HuH-7.5 (cell line): ENCODE measurements at regions not wholly inside any gene's neighbourhood (a gene's known extent, or its start where the extent isn't known, plus 50 kb on each side); places are given as distances from the start of the nearest gene placed in this dataset.

Experiments used
- DNase-seq: peaks from one replicate; pipeline ENCODE4 v3.0.0; 2011; ENCODE audit warnings: low spot score

DNA sequence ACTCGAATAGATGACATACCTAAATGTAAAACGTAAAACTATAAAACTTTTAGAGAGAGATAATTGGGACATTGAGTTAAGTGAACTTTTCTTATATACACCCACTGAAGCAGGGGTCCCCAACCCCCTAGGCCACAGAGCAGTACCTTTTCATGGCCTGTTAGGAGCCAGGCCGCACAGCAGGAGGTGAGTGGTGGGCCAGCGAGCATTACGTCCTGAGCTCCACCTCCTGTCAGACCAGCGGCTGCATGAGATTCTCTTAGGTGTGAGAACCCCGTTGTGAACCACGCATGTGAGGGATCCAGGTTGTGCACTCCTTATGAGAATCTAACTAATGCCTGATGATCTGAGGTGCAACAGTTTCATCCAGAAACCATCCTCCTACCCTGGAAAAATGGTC, 114.8 kb downstream of the HMX1 start:
- no peak for DNase-seq

DNA sequence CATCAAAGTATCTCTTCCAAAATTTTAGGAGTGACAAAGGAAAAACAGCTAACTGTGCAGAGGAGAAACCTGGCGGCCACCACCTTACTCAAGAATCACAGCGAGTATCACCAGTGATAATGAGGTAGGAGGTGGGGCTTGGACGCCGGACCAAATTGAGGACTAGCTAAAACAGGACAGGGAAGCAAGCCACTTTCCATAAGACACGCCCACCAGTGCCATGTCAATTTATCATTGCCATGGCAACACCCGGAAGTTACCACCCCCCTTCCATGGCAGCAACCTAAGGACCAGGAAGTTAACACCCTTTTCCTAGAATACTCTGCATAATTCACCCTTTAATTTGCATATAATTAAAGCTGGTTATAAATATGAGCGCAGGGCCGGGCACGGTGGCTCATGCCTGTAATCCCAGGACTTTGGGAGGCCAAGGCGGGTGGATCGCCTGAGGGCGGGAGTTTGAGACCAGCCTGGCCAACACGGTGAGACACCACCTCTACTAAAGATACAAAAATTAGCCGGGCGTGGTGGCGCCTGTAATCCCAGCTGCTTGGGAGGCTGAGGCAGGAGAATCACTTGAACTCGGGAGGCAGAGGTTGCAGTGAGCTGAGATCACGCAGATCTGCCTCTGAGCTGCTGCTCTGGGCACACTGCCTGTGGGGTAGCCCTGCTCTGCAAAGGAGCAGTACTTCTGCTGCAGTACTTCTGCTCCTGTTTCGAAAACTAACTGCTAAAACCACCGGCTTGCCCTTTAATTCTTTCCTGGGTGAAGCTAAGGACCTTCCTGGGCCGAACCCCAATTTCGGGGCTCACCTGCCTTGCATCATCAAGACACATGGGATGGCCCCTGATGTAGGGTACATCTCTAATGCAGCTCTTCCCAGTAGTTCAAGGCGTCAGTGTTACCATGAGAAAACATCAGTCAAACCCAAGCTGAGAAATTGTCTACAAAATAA, 116.7 kb downstream of the HMX1 start:
- no peak for DNase-seq

DNA sequence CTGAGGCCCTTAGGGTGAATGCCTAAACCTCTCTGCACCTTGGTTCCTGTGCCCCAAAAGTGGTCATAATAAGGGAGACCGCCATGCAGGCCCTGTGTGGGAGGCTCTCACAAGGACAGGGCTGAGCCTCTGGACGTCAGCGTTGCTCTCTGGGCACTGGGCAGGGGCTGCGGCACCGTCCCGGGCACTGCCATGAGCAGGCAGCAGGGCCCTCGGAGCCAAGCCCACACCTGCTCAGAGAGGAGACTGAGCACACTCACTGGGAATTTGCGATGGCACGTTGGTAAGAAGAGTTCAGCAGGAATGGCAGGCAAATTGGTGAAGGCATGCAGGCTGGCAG, 123.4 kb downstream of the HMX1 start:
- DNase-seq: no peak

DNA sequence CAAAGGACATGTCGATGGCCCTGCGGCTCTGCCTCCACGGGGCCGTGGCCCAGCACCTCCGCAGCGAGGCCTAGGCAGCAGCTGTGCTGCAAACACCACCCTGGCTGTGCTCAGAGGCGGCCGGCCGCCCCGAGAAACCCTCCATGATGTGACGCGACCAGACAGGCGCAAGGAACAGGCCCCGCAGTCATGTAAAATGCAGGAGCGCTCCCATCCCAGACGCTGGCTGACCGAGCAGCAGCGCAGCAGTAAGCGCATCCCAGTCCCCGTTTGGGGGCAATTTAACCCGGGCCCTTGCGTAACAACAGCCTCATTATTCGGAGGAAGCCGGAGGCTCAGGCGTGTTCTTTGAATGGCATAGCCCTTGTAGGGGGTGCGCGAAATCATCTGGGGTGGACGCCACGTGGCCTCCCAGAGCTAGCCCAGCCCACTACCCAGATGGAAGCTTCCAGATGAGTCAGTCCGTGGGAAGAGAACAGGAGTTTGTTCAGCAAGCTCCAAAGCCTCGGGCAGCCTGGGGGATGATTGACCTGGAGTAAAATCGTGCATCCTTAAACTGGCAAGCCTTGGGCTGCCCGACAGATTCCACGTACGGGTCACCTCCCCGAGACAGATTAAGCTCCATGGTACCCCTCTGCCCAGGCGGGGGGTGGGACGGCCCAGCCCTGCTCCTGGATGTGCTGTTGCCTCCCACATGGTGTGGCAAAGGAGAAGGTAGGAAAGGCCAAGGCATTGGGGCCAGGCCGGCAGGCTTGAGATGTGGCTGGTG, 124.0 kb downstream of the HMX1 start:
- DNase-seq: no peak

DNA sequence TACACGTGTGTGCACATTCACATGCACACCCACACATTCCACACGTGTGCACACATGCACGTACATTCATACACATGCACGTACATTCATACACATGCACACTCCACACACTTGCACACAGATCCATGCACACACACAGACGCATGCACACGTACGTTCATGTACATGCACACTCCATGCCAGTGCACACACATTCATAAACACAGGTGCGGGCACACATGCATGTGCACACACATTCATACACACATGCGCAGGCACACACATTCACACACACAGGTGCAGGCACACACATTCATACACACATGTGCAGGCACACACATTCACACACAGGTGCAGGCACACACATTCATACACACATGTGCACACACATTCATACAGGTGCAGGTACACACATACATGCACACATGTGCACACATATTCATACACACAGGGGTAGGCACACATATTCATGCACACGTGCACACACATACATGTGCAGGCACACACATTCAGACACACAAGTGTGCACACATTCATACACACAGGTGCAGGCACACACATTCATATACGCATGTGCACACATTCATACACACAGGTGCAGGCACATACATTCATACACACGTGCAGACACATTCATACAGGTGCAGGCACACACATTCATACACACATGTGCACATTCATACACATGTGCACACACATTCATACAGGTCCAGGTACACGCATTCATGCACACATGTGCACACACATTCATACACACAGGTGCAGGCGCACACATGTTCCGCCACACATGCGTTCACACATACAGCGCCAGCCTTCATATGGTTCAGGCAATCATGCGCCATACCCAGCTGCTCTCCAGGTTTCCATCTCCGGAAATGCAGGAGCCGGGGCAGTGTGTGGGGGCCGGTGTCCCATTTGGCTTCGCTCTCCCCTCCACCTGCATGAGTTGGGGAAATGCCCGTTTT, 124.8 kb downstream of the HMX1 start:
- DNase-seq: no peak

DNA sequence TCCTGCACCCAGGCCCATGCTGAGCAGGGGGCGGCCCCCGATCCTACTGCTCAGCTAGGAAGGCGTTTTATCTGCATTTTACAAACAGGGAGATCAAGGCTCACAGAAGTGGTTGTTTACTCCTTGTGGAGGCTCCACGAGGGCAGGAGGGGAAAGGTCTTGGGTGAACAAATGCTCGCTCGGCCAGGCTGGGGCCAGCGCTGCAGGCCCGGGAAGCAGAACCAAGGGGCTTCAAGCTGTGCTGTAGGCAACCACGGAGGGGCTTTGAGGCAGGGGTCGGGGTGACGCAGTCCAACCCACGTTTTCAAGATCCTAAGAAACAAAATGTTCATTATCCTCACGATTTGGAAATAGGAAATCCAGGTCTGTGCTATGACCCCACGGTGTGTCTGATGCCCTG, 125.8 kb downstream of the HMX1 start:
- no peak for DNase-seq

DNA sequence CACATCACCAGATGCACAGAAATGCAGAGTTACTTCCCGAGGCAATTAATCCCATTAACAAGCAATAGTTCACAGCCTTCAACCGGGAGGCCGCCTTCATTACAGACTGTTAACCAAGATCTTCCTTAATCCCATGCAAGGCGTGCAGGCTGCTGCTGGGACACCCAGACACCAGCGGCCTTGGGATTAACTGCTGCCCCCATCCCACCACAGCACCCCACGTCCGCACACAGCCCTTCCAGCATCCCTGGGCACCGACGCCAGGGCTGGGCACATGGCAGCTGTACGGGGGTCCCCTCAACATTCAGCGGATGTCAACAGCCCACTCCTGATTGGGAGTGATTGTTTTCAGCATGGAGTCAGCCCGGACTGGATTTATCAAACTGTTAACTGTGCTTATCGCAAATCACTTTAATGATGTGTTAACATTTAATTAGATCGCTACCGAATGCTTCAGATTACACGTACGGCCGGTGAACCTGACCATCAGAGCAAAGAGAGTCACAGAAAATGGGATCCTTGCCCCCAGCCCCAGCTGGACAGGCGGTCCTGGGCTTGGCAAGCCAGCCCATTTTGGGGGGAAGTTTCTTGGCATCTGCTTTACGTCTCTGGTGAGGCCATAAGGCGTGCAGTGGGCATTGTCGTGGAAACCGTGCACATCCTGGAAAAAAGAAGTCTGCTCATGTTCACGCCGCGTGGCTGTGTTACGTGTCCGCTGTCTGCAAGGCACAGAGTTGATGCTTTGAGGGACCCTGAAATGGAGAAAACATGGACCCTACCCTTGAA, 126.4 kb downstream of the HMX1 start:
- no peak for DNase-seq

DNA sequence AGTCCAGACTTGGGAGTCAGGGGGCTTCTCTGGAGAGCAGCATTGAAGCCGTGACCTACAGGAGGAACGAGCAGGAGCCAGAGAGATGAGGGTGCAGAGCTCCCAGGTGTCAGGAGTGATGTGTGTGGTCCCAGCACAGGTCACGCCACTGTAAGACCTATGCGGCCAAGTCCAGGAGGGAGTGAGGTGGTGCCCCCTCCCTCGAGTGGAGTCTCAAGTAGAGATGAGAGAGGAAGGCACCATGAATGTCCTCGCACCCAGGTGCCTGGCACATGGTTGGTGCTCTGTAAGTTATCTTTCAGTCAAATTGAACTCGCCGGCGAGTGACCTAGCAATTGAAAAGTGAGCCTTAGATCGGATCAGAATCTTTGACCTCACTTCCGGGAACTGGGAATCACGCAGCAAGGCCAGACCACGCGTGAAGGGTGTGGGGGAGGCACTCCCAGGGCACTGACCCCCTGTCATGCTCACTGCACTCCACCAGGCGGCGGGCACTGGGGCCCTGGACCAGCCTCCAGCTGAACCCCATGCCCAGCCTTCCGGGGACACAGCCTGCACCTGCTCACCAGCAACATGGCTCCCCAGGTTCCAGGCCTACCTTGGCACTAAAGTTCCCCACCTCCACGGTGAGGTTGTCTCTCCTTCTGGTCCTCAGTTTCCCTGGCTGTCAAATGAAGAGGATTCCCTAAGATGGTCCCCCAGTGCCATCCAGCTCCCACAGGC, 127.4 kb downstream of the HMX1 start:
- no peak for DNase-seq

DNA sequence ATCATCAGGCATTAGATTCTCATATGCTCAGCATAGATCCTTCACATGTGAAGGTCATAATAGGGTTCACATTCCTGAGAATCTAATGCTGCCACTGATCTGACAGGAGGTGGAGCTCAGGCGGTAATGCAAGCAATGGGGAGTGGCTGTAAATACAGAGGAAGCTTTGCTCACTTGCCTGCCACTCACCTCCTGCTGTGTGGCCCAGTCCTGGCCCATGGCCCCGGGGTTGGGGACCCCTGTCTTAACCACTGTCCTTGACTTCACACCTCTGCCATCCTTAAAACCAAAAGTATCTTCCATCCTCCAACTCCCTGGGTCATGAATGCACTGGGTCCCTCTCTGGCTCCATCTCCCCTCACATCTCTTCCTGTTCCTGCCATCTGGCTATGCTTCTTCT, 129.1 kb downstream of the HMX1 start:
- no peak for DNase-seq

DNA sequence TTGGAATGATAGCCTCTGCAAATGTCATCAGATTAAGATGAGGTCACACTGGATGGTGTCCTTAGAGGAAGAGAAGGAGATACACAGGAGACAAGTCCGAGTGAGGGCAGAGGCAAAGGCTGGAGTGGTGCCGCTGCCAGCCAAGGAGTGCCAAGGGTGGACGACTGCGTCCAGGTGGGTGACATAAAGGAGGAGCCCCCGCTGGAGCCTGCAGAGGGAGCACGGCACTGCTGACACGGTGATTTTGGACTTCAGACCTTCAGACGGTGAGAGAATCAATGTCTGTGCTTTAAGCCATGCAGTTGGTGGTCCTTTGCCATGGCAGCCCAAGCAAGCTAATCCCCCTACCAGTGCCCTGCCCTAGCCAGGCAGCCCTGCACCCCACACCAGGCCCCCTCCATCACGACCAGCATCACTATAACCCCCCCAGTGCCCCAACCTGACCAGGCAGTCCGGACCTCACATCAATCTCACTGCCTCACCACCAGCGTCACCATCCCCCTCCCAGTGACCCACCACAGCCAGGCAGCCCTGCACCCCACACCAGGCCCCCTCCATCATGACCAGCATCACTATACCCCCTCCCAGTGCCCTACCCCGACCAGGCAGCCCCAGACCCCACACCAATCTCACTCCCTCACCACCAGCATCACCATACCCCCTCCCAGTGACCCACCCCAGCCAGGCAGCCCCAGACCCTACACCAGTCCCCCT, 130.0 kb downstream of the HMX1 start:
- no peak for DNase-seq

DNA sequence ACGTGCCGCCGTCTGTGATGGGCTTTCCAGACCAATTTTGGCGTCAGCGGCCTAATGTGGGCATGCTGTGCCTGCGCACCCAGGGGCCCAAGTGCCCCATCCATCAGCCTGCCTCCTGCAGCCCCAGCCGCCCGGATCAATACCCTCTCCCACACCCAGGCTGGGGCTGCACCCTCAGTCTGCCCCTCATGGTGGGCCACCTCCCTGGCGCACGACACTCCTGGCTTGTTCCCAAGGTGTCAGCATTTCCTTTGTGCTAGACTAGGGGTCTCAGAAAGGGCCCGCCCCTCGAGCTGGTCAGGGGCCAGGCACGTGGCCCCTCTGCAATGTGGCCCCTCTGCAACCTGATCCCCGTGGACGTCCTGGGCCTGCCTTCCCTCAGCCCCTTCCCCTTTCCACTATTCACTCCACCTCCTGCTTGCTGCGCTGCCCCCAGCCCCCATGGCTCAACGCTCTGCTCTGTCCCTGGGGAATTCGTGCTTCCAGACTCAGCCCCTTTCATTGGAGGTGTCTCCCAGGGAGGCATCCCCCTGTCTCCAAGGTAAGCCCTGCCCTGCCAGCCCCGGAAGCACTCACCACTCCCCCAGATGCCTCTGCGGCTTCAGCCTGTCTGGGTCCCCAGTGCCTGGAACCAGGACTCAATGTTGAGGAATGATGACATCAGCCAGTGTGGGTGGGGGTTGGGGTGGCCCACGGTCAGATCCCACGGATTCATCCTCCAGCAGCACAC, 130.8 kb downstream of the HMX1 start:
- DNase-seq: no peak

DNA sequence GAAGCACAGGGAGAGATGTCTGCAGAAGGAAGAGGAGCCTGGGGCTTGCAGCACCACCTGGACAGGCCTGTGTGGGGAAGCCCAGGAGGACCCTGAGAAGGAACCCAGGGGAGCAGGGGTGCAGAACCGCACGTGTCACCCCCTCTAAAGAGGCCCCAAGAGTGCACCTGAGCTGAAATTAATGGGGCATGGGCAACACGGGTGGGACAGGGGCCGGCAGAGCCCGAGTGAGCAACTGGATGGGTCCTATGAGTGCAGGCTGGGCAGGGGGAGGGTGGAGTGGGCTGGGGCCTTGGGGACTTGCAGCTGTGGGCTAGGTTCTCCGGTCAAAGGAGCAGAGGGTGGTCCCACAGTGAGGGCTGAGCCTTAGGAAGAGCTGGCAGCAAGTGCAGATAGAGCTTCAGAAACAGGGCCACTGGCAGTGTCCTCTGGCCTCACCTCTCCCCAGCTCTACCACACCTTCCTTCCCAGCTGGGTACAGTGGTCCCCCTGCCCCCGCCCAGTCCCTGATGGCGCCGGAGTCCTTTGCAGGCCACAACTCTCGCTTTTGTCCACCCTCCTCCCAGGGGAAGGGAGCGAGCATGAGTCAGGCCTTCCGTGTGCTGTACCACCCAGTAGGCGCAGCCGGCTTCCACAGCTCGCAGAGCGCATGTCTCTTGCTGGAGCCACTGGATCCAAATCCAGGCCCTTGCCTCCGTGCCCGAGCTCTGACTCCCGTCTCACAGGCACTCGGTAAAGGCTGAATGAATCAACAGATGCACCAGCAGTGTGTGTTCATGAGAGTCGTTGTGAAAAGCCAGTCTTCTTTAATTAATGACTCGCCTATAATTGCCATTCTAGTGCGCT, 131.6 kb downstream of the HMX1 start:
- DNase-seq: no peak

DNA sequence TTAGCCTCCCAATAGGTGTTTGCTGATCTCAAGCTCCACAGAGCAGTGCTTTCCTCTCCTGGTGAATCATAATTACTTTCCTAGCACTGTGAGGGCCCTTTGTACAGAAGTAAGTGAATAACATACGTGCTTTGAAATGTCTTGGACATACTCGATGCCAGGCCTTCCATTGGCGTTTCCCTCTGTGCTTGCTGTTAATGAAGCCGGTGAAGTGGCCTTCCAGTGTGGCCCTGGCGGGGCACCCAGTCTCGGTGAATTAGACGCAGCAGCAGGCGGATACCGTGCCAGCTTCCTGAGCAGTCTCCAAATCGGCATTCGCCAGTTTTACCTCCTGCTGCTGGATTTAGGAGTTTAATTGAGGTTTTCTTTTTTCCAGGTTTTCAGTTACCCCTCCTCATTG, 132.3 kb downstream of the HMX1 start:
- DNase-seq: no peak

DNA sequence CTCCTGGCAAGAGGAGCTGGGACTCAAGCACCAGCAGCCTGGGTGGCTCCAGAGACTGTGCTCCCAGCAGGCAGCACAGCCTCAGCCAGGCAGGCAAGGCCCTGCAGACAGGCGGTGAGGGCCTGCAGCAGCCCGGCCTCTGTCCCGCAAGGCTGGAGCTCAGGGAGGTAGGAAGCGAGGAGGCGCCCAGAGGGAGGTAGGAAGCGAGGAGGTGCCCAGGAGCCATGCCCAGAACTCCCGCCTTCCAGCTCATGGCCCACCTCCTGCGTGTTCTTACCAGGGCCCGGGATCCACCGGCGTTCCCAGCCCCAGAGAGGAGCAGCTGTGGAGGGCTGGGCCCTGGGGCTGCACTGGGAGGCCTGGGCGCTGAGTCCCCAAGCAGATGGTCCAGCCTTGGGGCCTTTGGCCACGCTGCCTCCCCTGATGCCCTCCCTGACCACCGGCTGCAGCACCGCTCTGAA, 133.1 kb downstream of the HMX1 start:
- DNase-seq: no peak

DNA sequence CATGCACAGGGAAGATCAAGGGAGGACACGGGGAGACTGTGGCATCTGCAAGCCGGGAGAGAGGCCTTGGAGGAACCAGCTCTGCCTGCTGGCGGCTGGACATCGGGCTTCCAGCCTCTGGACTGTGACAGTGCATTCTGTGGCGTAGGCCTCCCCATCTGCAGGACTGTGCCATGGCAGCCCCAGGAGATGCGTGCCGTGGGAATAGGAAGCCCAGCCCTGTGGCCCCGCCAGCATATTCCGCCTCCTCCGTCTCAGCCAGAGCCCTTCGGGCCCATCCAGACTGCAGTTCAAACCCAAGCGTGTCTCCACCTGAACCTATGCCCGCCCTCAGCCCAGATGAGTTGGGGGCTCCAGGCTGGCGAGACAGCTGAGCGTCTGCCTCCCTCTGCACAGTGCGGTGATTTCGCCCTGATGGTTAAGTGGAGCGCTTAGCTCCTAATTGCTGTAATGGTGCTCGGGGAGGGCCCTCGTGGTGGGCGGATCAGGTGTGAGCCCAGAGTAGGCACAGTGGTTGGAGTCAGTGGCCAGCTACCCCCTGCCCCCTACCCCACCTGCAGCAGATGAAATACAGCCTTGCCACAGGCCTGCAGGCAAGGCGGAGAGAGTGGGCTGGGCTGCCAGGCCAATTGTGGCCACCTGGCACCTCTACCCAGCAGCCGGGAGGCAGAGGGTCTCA, 133.9 kb downstream of the HMX1 start:
- DNase-seq: no peak

DNA sequence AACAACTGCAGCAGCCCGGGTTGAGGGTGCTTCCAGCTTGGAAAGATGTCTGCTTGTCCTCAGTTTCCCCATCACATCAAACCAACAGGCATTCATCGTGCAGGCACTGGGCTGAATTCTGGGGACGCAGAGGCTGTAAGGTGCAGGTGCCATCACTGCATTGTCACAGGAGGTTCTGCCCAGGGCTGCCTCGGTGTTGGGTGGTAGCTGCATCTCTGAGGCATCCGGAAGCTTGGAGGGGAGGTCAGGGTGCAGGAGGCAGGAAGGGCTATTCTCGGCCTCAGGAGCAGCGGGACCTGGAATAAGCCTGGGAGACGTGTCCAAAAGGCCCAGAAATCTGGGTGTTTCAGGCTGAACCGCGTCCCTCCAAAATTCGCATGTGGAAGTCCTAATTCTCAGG, 134.6 kb downstream of the HMX1 start:
- no peak for DNase-seq

DNA sequence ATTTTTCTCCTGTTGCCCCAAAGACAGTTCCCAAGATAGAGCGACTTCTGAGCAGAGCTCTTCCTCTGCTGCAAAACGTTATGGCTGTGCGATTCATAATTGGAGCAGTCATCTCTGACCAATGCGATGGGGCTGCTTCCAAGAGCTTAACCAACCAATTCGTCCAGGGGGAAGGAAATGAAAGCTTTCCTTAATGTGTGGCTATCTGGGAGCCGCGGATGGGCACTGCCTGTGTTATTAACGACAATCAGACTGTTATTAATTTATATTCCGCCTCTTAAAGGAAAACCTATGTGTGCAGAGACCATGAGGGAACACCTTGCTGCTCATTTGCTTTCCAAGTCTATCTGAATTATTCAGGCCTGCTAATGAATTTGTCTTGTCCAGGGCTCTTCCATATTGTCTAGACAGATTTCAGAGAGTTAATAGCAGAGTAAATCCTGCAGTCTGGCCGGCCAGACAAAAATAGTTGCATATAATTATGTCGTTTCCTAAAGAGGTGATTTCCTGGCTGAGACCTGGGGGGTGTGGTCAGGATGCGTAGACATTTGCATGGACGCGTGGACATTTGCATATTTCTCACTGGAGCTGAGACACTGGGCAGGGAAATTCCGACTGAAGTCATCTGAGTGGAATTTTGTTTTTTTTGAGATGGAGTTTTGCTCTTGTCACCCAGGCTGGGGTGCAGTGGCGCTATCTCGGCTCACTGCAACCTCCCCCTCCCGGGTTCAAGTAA, 135.4 kb downstream of the HMX1 start:
- no peak for DNase-seq
